ENCODE measurements at regions not wholly inside any gene's neighbourhood (a gene's known extent, or its start where the extent isn't known, plus 50 kb on each side); places are given as distances from the start of the nearest gene placed in this dataset.

DNA sequence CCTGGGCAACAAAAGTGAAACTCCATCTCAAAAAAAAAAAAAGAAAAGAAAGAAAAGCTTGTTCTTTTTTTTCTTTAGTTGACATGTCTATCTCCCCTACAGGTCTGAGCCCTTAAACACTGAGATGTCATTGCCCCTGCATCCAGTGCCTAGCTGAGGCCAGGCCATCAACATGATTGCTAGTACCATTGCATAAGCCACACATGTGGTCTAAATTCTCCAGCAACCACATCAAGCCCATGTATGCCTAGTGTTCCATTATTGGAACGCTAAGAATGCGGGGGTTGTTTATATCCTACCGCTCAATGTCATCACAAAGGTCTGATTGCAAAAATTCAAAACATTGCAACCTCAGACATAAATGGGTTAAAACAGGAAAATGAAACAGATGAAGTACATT lies 62.7 kb downstream of the NPTX2 start:
- no peak for DNase-seq (ENCODE audit: low read depth)
- H3K4me3 ChIP-seq (ENCODE audit: low read length) = no peak overlapping the region
- TF ChIP-seq, protein P1, sequence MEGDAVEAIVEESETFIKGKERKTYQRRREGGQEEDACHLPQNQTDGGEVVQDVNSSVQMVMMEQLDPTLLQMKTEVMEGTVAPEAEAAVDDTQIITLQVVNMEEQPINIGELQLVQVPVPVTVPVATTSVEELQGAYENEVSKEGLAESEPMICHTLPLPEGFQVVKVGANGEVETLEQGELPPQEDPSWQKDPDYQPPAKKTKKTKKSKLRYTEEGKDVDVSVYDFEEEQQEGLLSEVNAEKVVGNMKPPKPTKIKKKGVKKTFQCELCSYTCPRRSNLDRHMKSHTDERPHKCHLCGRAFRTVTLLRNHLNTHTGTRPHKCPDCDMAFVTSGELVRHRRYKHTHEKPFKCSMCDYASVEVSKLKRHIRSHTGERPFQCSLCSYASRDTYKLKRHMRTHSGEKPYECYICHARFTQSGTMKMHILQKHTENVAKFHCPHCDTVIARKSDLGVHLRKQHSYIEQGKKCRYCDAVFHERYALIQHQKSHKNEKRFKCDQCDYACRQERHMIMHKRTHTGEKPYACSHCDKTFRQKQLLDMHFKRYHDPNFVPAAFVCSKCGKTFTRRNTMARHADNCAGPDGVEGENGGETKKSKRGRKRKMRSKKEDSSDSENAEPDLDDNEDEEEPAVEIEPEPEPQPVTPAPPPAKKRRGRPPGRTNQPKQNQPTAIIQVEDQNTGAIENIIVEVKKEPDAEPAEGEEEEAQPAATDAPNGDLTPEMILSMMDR (IDR thresholded peaks at IDR 0.05; ENCODE audit: insufficient read depth, low read depth, low read length, missing control alignments) = no peak

GRCh38 chr7:98681511-98681910 lies 64.4 kb downstream of the NPTX2 start:
- TF ChIP-seq, protein P1 (IDR thresholded peaks at IDR 0.05; ENCODE audit: insufficient read depth, low read depth, low read length, missing control alignments) = no peak
- no peak for DNase-seq (ENCODE audit: low read depth)

DNA sequence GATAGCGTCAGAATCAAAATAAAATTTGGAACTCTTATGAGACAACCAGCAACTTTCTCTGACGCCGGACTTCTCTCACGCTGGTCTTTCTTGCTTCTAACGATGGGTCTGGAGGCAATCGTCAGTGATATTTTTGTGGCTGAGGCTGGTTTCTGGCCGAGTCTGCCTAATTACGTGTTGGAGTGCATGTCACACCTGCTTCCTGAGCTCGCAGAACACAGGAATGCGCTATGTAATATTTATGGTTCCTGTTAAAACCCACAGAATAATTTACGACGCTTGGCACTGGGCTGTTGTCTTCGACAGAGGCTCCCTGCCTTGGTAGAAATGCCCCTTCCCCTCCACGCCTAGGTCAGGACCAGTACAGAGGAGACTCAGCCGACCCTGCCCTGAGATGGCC lies 64.9 kb downstream of the NPTX2 start:
- H3K4me3 ChIP-seq (ENCODE audit: low read length) = no peak overlapping the region
- DNase-seq (ENCODE audit: low read depth) = no peak
- TF ChIP-seq, protein P1 (IDR thresholded peaks at IDR 0.05; ENCODE audit: insufficient read depth, low read depth, low read length, missing control alignments) = no peak

More at GRCh38 chr7:98681511-98681910, 64.4 kb downstream of the NPTX2 start:
- H3K4me3 ChIP-seq (ENCODE audit: low read length) = no peak overlapping the region

DNA sequence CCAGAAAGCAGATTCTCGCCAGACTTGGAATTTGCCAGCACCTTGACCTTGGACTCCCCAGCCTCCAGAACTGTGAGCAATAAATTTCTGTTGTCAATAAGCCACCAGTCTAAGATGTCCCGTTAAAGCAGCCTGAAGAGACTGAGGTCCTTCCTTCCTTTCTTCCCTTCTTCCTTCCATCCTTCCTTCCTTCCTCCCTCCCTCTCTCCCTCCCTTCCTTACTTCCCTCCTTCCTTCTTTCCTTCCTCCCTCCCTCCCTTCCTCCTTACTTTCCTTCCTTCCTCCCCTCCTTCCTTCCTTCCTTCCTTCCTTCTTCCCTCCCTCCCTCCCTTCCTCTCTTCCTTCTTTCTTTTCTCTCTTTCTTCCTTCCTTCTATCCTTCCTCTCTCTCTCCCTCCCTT lies 66.4 kb downstream of the NPTX2 start:
- no peak overlapping the region for H3K4me3 ChIP-seq (ENCODE audit: low read length)
- TF ChIP-seq, protein P1 (IDR thresholded peaks at IDR 0.05; ENCODE audit: insufficient read depth, low read depth, low read length, missing control alignments) = no peak
- DNase-seq (ENCODE audit: low read depth) = no peak

DNA sequence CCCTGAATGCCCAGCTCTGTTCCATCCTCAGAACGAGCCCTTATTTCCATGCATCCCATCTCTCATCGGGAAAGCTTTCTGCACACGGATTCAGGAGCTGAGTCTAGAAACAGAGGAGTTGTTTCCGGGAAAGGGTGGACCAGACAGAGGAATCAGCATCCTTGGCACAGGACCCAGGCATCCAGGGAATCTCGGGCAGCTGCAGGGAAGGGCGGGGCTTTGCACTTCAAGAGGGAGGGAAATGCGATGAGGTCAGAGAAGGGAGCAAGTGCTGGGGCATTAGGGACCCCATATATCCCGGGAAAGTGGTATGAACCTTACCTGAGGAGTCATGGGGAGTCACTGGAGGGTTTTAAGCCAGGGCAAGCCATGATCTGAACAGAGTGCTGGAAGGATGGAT lies 68.5 kb downstream of the NPTX2 start:
- no peak overlapping the region for H3K4me3 ChIP-seq (ENCODE audit: low read length)

GRCh38 chr7:98686466-98687080 lies 69.5 kb downstream of the NPTX2 start:
- H3K4me3 ChIP-seq (ENCODE audit: low read length) = no peak overlapping the region
- DNase-seq (ENCODE audit: low read depth) = no peak
- TF ChIP-seq, protein P1 (IDR thresholded peaks at IDR 0.05; ENCODE audit: insufficient read depth, low read depth, low read length, missing control alignments) = no peak

More for the DNA sequence above, 68.5 kb downstream of the NPTX2 start:
- TF ChIP-seq, protein P1 (IDR thresholded peaks at IDR 0.05; ENCODE audit: insufficient read depth, low read depth, low read length, missing control alignments) = no peak
- DNase-seq (ENCODE audit: low read depth) = no peak

DNA sequence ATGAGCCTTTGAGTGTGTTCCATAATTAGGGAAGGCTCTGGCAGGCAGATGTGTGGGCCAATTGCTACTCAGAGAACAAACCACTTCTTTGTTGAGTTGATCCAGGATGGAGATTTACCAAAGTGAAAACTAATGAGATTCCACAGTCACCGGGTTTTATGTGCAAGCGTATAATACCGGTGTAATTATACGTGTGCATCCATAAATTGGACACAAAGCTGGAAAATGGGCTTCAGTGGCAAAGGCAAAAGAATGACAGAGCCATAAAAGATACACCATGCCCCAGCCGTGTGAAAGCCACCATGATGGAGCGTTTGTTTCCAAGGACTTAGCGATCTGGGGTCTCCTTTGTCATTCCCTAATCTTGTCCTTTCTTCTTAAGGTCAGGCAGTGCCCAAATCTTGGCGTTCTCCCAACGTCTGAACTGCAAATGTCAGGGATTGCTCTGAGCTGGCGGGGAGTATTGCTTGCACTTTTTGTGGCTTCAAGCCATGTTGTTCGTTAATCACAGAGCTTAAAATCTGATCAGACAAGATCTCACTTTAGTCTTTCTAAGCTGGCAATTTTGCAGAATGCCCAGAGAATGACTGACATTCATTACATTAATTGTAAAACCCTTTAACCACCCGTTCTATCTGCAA lies 70.1 kb downstream of the NPTX2 start:
- no peak overlapping the region for H3K4me3 ChIP-seq (ENCODE audit: low read length)
- TF ChIP-seq, protein P1 (IDR thresholded peaks at IDR 0.05; ENCODE audit: insufficient read depth, low read depth, low read length, missing control alignments) = no peak
- no peak for DNase-seq (ENCODE audit: low read depth)

Data from epithelial cell of esophagus (primary cell).